Prostate gland (tissue), 2 donors: ENCODE measurements at regions not wholly inside any gene's neighbourhood (a gene's known extent, or its start where the extent isn't known, plus 50 kb on each side); places are given as distances from the start of the nearest gene placed in this dataset.

Experiments
- DNase-seq: peaks from one replicate; pipeline ENCODE4 v3.0.0-alpha.2; 2019; ENCODE audit warnings: low spot score
- H3K27ac ChIP-seq, 2 donors: fragments of 200-600 bp; sonication (generic); 2 replicates each; pipeline ENCODE4 v1.5.1; 2017 to 2019
- H3K27me3 ChIP-seq: fragments of 200-600 bp; sonication (generic); replicated peaks from 2 replicates; pipeline ENCODE4 v1.5.1; 2019; ENCODE audit not compliant: insufficient read depth
- H3K36me3 ChIP-seq, 2 donors: fragments of 200-600 bp; sonication (generic); 1 replicate in 1 of 2; 2 replicates in 1 of 2; pipeline versions ENCODE4 v1.5.1 to v1.8.1; 2017 to 2019
- H3K4me1 ChIP-seq: fragments of 200-600 bp; sonication (generic); replicated peaks from 2 replicates; pipeline ENCODE4 v1.5.1; 2019
- H3K4me3 ChIP-seq, 2 donors: fragments of 200-600 bp; sonication (generic); 2 replicates each; pipeline ENCODE4 v1.5.1; 2017 to 2019
- H3K9me3 ChIP-seq: fragments of 200-600 bp; sonication (generic); 2 replicates; pipeline ENCODE4 v1.5.1; 2017
- POLR2A ChIP-seq: fragments of 450-650 bp; IDR thresholded peaks from one replicate; pipeline ENCODE4 v1.6.1; 2016; ENCODE audit warnings: antibody characterized with exemption, mild to moderate bottlenecking
- POLR2AphosphoS5 ChIP-seq: sonication (generic); formaldehyde crosslinking; IDR thresholded peaks from one replicate; pipeline ENCODE4 v1.6.1; 2017; ENCODE audit warnings: antibody characterized with exemption
- WGBS: methylation state at CpG from one replicate; pipeline ENCODE4 v1.1.5; 2018; 5-methylcytosine and 5-hydroxymethylcytosine counted together
- intact Hi-C: fragments of 100-400 bp; cut with DNase I; formaldehyde crosslinking; loops from one replicate; pipeline ENCODE4 v1.14.2; 2022
- TF ChIP-seq, protein P1 (sequence below), 4 experiments: fragments of 200-600 bp in 2 of 4; fragments of 450-650 bp in 2 of 4; sonication (generic) in 2 of 4; IDR thresholded peaks; 1 replicate in 3 of 4; 2 replicates in 1 of 4; pipeline ENCODE4 v1.5.1; 2016 to 2019; ENCODE audit warnings: antibody characterized with exemption in 4 of 4, mild to moderate bottlenecking in 2 of 4, moderate library complexity in 2 of 4

DNA sequence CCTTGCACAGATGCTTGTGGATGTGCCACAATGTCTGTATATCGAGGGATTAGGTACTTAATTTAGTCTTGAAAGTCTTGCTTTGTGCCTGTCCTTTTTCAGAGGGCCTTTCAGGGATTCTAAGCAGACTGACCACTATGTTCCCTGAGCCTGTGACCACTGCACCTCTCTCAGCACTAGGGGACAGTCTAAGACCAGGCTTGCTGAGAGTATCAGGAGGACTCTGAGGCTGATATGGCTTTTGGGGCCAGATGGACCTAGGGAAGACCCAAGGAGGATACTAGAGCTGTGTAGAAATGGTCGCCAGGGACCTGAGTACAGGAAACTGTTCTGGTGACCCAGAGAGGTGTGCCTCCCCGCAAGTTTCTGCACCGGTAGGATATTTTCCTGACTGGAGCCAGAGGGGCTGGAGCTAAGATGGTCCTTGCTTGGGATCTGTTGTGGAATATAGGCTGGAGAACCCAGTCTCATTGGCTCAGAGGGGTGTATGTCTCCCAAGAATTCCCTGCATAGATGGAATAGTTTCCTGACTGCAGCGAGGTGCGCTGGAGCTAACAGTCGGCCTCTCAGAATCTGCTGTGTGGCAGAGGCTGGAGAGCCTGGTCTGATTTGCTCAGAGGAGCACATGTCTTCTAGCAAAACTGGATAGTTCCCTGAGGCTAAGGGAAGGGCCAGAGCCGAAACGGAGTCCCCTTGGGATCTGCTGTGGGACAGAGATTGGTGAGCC, 213.2 kb upstream of the DCBLD2 start:
- DNase-seq = no peak
- no peaks in the 10 kb centered on the region for H3K27me3 ChIP-seq
- H3K27ac ChIP-seq = no peak overlapping the region
- H3K4me1 ChIP-seq = no peaks in the 10 kb centered on the region
- no peaks in the 10 kb centered on the region for H3K36me3 ChIP-seq
- H3K9me3 ChIP-seq = no peaks in the 10 kb centered on the region
- WGBS = 94% methylated on average over 8 of the region's 9 CpGs
- no peak for TF ChIP-seq POLR2A
- no peak for TF ChIP-seq POLR2AphosphoS5
- TF ChIP-seq, protein P1, sequence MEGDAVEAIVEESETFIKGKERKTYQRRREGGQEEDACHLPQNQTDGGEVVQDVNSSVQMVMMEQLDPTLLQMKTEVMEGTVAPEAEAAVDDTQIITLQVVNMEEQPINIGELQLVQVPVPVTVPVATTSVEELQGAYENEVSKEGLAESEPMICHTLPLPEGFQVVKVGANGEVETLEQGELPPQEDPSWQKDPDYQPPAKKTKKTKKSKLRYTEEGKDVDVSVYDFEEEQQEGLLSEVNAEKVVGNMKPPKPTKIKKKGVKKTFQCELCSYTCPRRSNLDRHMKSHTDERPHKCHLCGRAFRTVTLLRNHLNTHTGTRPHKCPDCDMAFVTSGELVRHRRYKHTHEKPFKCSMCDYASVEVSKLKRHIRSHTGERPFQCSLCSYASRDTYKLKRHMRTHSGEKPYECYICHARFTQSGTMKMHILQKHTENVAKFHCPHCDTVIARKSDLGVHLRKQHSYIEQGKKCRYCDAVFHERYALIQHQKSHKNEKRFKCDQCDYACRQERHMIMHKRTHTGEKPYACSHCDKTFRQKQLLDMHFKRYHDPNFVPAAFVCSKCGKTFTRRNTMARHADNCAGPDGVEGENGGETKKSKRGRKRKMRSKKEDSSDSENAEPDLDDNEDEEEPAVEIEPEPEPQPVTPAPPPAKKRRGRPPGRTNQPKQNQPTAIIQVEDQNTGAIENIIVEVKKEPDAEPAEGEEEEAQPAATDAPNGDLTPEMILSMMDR (IDR thresholded peaks at IDR 0.05) = no peak
- intact Hi-C loops = no loop called here
- H3K4me3 ChIP-seq = no peak overlapping the region

DNA sequence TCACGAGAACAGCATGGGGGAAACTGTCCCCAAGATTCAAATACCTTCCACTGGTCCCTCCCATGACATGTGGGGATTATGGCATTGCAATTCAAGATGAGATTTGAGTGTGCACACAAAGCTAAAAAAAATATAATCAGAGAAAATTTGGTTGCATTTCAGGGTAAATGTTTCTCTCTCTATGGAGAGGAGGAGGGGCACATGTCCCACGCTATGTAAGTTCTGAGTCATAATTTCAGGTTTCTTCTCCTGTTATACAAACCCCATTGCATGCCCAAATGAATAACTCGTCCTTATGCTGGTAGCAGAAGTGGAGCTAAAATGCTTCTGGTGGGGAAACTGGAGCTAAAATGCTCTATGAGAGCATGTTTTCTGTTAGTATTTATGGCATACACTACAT, 209.7 kb upstream of the DCBLD2 start:
- Histone ChIP-seq H3K9me3 (no peaks in the 10 kb centered on the region), H3K27me3 (no peaks in the 10 kb centered on the region), H3K4me1 (no peaks in the 10 kb centered on the region), H3K4me3 (no peak overlapping the region), H3K36me3 (no peaks in the 10 kb centered on the region), H3K27ac (no peak overlapping the region)
- DNase-seq = no peak
- 85% methylated on average over 3 of the region's 3 CpGs for WGBS
- intact Hi-C loops = no loop called here
- no peak for TF ChIP-seq POLR2AphosphoS5
- no peak for TF ChIP-seq POLR2A
- TF ChIP-seq, protein P1 (IDR thresholded peaks at IDR 0.05) = no peak

DNA sequence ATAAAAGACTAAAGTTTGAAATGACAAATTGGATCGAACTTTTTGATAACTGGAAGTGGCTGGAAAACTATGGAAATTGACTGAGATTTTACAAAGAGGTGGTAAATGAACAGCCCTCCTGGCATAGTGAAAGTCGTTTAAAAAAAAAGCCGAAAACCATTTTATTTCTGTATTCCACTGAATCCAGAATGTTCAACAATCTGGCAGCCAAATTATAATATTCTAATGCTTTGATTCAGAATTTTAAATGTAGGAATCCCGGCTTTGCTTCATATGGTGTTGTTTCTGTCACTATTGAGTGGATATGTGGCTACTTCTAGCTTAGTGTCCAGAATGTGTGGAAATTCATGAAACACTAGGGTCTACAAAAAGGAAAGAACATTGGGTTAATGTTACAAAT, 208.9 kb upstream of the DCBLD2 start:
- 93% methylated on average over 4 of the region's 4 CpGs for WGBS
- Histone ChIP-seq H3K9me3 (no peaks in the 10 kb centered on the region), H3K27me3 (no peaks in the 10 kb centered on the region), H3K4me3 (no peak overlapping the region), H3K4me1 (no peaks in the 10 kb centered on the region), H3K27ac (no peak overlapping the region), H3K36me3 (no peaks in the 10 kb centered on the region)
- intact Hi-C loops = no loop called here
- DNase-seq = no peak
- TF ChIP-seq POLR2AphosphoS5 (no peak), POLR2A (no peak)
- TF ChIP-seq, protein P1 (IDR thresholded peaks at IDR 0.05) = no peak

DNA sequence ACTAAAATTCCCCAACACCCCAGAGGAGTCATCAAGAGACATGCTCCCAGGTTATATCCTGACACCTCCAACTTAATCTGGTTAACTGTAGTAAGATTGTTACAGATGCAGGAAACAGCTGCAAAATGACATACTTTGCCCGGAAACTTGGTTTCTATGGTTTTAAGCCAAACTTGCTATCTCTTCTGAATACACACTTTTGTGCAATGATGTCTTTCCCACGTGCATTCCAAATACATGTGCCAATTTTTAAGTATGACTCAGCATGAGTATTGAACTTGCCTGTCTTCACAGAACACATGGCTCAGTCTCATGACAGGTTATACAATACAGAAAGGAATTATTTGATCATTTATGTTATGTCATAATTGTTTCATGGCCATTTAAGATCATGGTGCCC, 207.0 kb upstream of the DCBLD2 start:
- Histone ChIP-seq H3K4me3 (no peak overlapping the region), H3K9me3 (no peaks in the 10 kb centered on the region), H3K27me3 (no peaks in the 10 kb centered on the region), H3K36me3 (no peaks in the 10 kb centered on the region), H3K27ac (no peak overlapping the region), H3K4me1 (no peaks in the 10 kb centered on the region)
- TF ChIP-seq POLR2AphosphoS5 = no peak
- TF ChIP-seq, protein P1 (IDR thresholded peaks at IDR 0.05) = no peak
- no peak for TF ChIP-seq POLR2A
- DNase-seq = no peak
- intact Hi-C loops = no loop called here
- WGBS = 38% methylated on average over 2 of the region's 2 CpGs

DNA sequence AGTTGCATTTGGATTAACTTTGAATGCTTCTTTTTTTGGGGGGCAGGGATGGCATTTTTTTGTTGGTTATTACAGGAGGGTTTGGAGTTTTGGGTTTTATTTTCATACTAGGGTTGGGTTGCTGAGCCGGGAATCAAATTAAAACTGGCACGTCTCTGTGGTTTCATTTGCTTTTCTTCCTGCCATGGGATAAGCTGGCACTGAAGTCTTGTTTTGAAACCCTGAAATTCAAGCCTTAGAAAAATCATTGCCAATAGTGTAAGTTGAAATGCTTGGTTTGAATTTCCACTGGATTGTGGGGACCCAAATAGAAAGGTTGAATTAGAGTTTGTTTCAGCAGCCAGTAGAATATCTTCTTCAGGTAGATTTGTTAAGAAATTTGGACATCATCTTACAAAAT, 193.1 kb upstream of the DCBLD2 start:
- no peak for DNase-seq
- H3K36me3 ChIP-seq = no peaks in the 10 kb centered on the region
- TF ChIP-seq, protein P1 (IDR thresholded peaks at IDR 0.05) = no peak
- TF ChIP-seq POLR2AphosphoS5 (no peak), POLR2A (no peak)
- no peaks in the 10 kb centered on the region for H3K9me3 ChIP-seq
- H3K27me3 ChIP-seq = no peaks in the 10 kb centered on the region
- H3K4me3 ChIP-seq = no peak overlapping the region
- WGBS = 53% methylated on average over 2 of the region's 2 CpGs
- no peaks in the 10 kb centered on the region for H3K4me1 ChIP-seq
- intact Hi-C loops = no loop called here
- no peak overlapping the region for H3K27ac ChIP-seq
